SK-N-SH (cell line): ENCODE measurements at regions not wholly inside any gene's neighbourhood (a gene's known extent, or its start where the extent isn't known, plus 50 kb on each side); places are given as distances from the start of the nearest gene placed in this dataset.

ENCODE experiments used
- CTCF ChIA-PET: fragments of 300-600, 350-600 bp; formaldehyde crosslinking; extraction: SDS; loops from one replicate; lab custom pipeline; 2021; lab: Yijun Ruan, JAX
- POLR2A ChIA-PET: fragments of 350-600 bp; sonication (Branson Sonifier 250); formaldehyde crosslinking; extraction: SDS; loops from one replicate; lab custom pipeline; 2020; ENCODE audit warnings: antibody characterized with exemption, inconsistent platforms; lab: Yijun Ruan, JAX
- DNase-seq: peaks from one replicate; pipeline ENCODE4 v3.0.0; 2012
- H2AFZ ChIP-seq: fragments of 200-600 bp; sonication (generic); 2 replicates; pipeline ENCODE4 v1.8.1; 2016; ENCODE audit warnings: antibody characterized with exemption, mild to moderate bottlenecking, low read depth
- H3F3A ChIP-seq: fragments of 200-600 bp; sonication (generic); replicated peaks from 2 replicates; pipeline ENCODE3; 2016; ENCODE audit warnings: antibody characterized with exemption, mild to moderate bottlenecking; ENCODE audit not compliant: insufficient read depth
- H3K27ac ChIP-seq, 2 experiments: fragments of 200-500 bp in 1 of 2; fragments of 200-600 bp in 1 of 2; sonication (Bioruptor generic) in 1 of 2; sonication (generic), shearing (Covaris generic) in 1 of 2; 2 replicates each; pipeline versions ENCODE4 v1.5.1 to v1.6.1; 2014 to 2016; ENCODE audit warnings: low read depth in 2 of 2, inconsistent platforms in 1 of 2, low read length in 1 of 2, mild to moderate bottlenecking in 1 of 2, mixed read lengths in 1 of 2
- H3K27me3 ChIP-seq: fragments of 200-600 bp; sonication (generic), shearing (Covaris generic); 2 replicates; pipeline ENCODE4 v1.6.1; 2016; ENCODE audit warnings: mixed run types; ENCODE audit not compliant: insufficient read depth
- H3K36me3 ChIP-seq, 2 experiments: fragments of 200-500 bp in 1 of 2; fragments of 200-600 bp in 1 of 2; sonication (Bioruptor generic) in 1 of 2; sonication (generic) in 1 of 2; replicated peaks in 1 of 2; 2 replicates each; pipeline versions ENCODE3 to v1.5.1; 2014 to 2016; ENCODE audit warnings: low read length in 1 of 2, mild to moderate bottlenecking in 1 of 2; ENCODE audit not compliant: insufficient read depth in 2 of 2, control insufficient read depth in 1 of 2
- H3K4me1 ChIP-seq, 2 experiments: fragments of 200-500 bp in 1 of 2; fragments of 200-600 bp in 1 of 2; sonication (Bioruptor generic) in 1 of 2; sonication (generic), shearing (Covaris generic) in 1 of 2; 2 replicates each; pipeline versions ENCODE4 v1.5.1 to v1.6.1; 2014 to 2016; ENCODE audit warnings: low read depth in 1 of 2, low read length in 1 of 2, mixed run types in 1 of 2; ENCODE audit not compliant: insufficient read depth in 2 of 2, control insufficient read depth in 1 of 2
- H3K4me2 ChIP-seq: fragments of 200-600 bp; sonication (generic), shearing (Covaris generic); 2 replicates; pipeline ENCODE4 v1.6.1; 2017; ENCODE audit warnings: mixed run types
- H3K4me3 ChIP-seq, 2 experiments: fragments of 200-500 bp in 1 of 2; fragments of 200-600 bp in 1 of 2; sonication (Bioruptor generic) in 1 of 2; sonication (generic), shearing (Covaris generic) in 1 of 2; 2 replicates each; pipeline versions ENCODE4 v1.5.1 to v1.8.1; 2014 to 2016; ENCODE audit warnings: low read depth in 2 of 2, inconsistent platforms in 1 of 2, low read length in 1 of 2, mild to moderate bottlenecking in 1 of 2, mixed read lengths in 1 of 2, moderate library complexity in 1 of 2
- H3K79me2 ChIP-seq: fragments of 200-600 bp; sonication (generic); 2 replicates; pipeline ENCODE4 v1.8.1; 2017; ENCODE audit warnings: mild to moderate bottlenecking; ENCODE audit not compliant: insufficient read depth
- H3K9ac ChIP-seq: fragments of 200-600 bp; sonication (generic); 2 replicates; pipeline ENCODE4 v1.6.1; 2017; ENCODE audit warnings: mixed run types
- H3K9me2 ChIP-seq: fragments of 200-600 bp; sonication (generic); 2 replicates; pipeline ENCODE4 v1.6.1; 2017; ENCODE audit warnings: mixed run types
- H3K9me3 ChIP-seq: fragments of 200-600 bp; sonication (generic); 2 replicates; pipeline ENCODE4 v1.6.1; 2017; ENCODE audit warnings: mixed run types, mild to moderate bottlenecking, moderate library complexity
- H4K20me1 ChIP-seq: fragments of 200-600 bp; sonication (generic); 2 replicates; pipeline ENCODE4 v1.6.1; 2017; ENCODE audit warnings: mild to moderate bottlenecking, mixed run types; ENCODE audit not compliant: insufficient read depth
- EP300 ChIP-seq, 2 experiments: IDR thresholded peaks; 2 replicates each; pipeline versions ENCODE4 v1.4.0 to v1.6.1; 2012; ENCODE audit warnings: borderline replicate concordance in 1 of 2, low read depth in 1 of 2, low read length in 1 of 2
- EZH2phosphoT487 ChIP-seq: fragments of 200-600 bp; sonication (generic); IDR thresholded peaks from 2 replicates; pipeline ENCODE4 v1.6.1; 2017; ENCODE audit warnings: low read depth, mixed run types, mild to moderate bottlenecking, antibody characterized with exemption, moderate library complexity, borderline replicate concordance
- FOSL2 ChIP-seq: IDR thresholded peaks from 2 replicates; pipeline ENCODE4 v1.4.0; 2012; ENCODE audit warnings: low read depth, mild to moderate bottlenecking, moderate library complexity, borderline replicate concordance
- FOXM1 ChIP-seq: IDR thresholded peaks from 2 replicates; pipeline ENCODE4 v1.4.0; 2012; ENCODE audit warnings: low read depth, mild to moderate bottlenecking
- JUND ChIP-seq: IDR thresholded peaks from 2 replicates; pipeline ENCODE4 v1.4.0; 2012
- MEF2A ChIP-seq: IDR thresholded peaks from 2 replicates; pipeline ENCODE4 v1.4.0; 2012; ENCODE audit warnings: low read depth, borderline replicate concordance
- MXI1 ChIP-seq: IDR thresholded peaks from 2 replicates; pipeline ENCODE4 v1.6.1; 2012; ENCODE audit warnings: mild to moderate bottlenecking, low read depth, low read length, improper control_type of control experiment
- NRF1 ChIP-seq: IDR thresholded peaks from 2 replicates; pipeline ENCODE4 v1.6.1; 2012; ENCODE audit warnings: low read depth, mild to moderate bottlenecking, low read length
- PBX3 ChIP-seq: IDR thresholded peaks from 2 replicates; pipeline ENCODE4; 2012
- POLR2AphosphoS5 ChIP-seq: IDR thresholded peaks from 2 replicates; pipeline ENCODE4 v1.6.1; 2012; ENCODE audit warnings: low read depth, low read length
- RAD21 ChIP-seq: IDR thresholded peaks from 2 replicates; pipeline ENCODE4 v1.6.1; 2012; ENCODE audit warnings: mild to moderate bottlenecking, low read length
- RFX5 ChIP-seq: IDR thresholded peaks from 2 replicates; pipeline ENCODE4 v1.6.1; 2012; ENCODE audit warnings: mild to moderate bottlenecking, improper control_type of control experiment, low read length
- RXRA ChIP-seq: IDR thresholded peaks from 2 replicates; pipeline ENCODE4 v1.4.0; 2012; ENCODE audit warnings: low read depth, mild to moderate bottlenecking, borderline replicate concordance
- SIN3A ChIP-seq: IDR thresholded peaks from 2 replicates; pipeline ENCODE4 v1.6.1; 2012; ENCODE audit warnings: low read depth, mild to moderate bottlenecking, low read length, moderate library complexity, borderline replicate concordance
- SMC3 ChIP-seq: IDR thresholded peaks from 2 replicates; pipeline ENCODE4 v1.6.1; 2012; ENCODE audit warnings: low read depth, low read length, improper control_type of control experiment
- USF1 ChIP-seq: IDR thresholded peaks from 2 replicates; pipeline ENCODE4 v1.4.0; 2012; ENCODE audit warnings: low read depth, borderline replicate concordance
- YY1 ChIP-seq: IDR thresholded peaks from 2 replicates; pipeline ENCODE4 v1.4.0; 2012; ENCODE audit warnings: low read depth, mild to moderate bottlenecking
- WGBS: methylation state at CpG from one replicate; pipeline ENCODE4 v1.1.6; 2017; ENCODE audit warnings: low lambda C conversion rate; 5-methylcytosine and 5-hydroxymethylcytosine counted together
- TF ChIP-seq, protein P1 (sequence below): fragments of 150-350 bp; IDR thresholded peaks from 2 replicates; pipeline ENCODE4 v1.6.1; 2016; ENCODE audit warnings: mild to moderate bottlenecking, low read depth, low read length

DNA sequence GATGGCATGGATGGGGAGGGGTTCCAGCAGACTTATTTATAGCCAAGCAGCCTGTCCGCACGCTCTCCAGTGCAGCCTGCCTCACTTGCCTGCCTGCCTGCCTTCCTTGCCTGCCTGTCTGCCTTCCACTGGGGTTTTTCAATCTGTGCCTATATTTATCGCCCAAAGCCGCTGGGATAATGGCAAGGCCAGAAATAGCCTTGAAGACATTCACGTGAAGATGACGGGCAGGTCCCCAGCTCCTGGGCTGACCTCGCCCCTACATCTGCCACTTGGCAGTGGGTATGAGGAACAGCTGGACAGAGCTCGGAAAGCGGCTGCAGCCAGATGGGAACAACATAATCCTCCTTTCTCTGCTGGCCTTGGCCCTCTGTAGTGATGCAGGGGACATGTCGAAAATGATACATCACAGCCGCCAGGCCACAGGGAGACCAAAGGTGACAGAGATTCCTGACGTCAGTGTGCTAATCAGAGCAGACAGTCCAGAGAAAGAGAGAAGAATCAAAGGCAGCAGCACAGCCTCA, 53.3 kb downstream of the PITPNM2 start:
- H3K4me3 ChIP-seq, result no peak overlapping the region
- 93% methylated on average over 12 of the region's 12 CpGs for WGBS
- no peaks in the 10 kb centered on the region for H4K20me1 ChIP-seq
- H3F3A ChIP-seq, result no peaks in the 10 kb centered on the region
- no peak for DNase-seq
- H3K27ac ChIP-seq, result no peak overlapping the region
- no peak overlapping the region for H2AFZ ChIP-seq
- H3K79me2 ChIP-seq, result no peaks in the 10 kb centered on the region
- no peaks in the 10 kb centered on the region for H3K9me3 ChIP-seq
- POLR2A ChIA-PET, result no interaction called here
- TF ChIP-seq MEF2A, result no peak
- no peak for TF ChIP-seq FOSL2
- no peak for TF ChIP-seq YY1
- TF ChIP-seq SMC3, result no peak
- no peak for TF ChIP-seq JUND
- TF ChIP-seq MXI1, result no peak
- TF ChIP-seq, protein P1, sequence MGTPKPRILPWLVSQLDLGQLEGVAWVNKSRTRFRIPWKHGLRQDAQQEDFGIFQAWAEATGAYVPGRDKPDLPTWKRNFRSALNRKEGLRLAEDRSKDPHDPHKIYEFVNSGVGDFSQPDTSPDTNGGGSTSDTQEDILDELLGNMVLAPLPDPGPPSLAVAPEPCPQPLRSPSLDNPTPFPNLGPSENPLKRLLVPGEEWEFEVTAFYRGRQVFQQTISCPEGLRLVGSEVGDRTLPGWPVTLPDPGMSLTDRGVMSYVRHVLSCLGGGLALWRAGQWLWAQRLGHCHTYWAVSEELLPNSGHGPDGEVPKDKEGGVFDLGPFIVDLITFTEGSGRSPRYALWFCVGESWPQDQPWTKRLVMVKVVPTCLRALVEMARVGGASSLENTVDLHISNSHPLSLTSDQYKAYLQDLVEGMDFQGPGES, result no peak
- no peak for TF ChIP-seq NRF1
- TF ChIP-seq RFX5, result no peak
- no peak for TF ChIP-seq RAD21
- TF ChIP-seq EP300 (IDR thresholded peaks at IDR 0.05; ENCODE audit: borderline replicate concordance in 1 of 2, low read depth in 1 of 2, low read length in 1 of 2), result no peak
- no peak for TF ChIP-seq USF1
- no peak for TF ChIP-seq RXRA
- no peak for TF ChIP-seq SIN3A
- TF ChIP-seq EZH2phosphoT487, result no peak
- no peak for TF ChIP-seq POLR2AphosphoS5
- no peak for TF ChIP-seq PBX3
- no peak for TF ChIP-seq FOXM1
- TF ChIP-seq, all 33 proteins: peak for 0
- CTCF ChIA-PET, result interaction anchor here (0.9 to 1.1 kb wide), 2 partner anchors 35 to 141 kb away, joined by 3 read pairs; no protein-coding TSS in a partner anchor
- Histone ChIP-seq H3K36me3 (no peaks in the 10 kb centered on the region), H3K4me1 (peaks cover 0 to 23% of the 10 kb centered on the region in 2 experiments; a peak in 1 of 4 replicates), H3K9me2 (no peaks in the 10 kb centered on the region), H3K9ac (no peak overlapping the region), H3K4me2 (no peak overlapping the region), H3K27me3 (no peaks in the 10 kb centered on the region)
